Astrocyte (in vitro differentiated cells and primary cell): ENCODE measurements at regions not wholly inside any gene's neighbourhood (a gene's known extent, or its start where the extent isn't known, plus 50 kb on each side); places are given as distances from the start of the nearest gene placed in this dataset.

ENCODE experiments used
- CTCF ChIP-seq: IDR thresholded peaks from 2 replicates; pipeline ENCODE4 v1.5.1; 2011; ENCODE audit warnings: low read depth, mild to moderate bottlenecking, inconsistent platforms, low read length, moderate library complexity; ENCODE audit not compliant: insufficient read depth
- EZH2 ChIP-seq: IDR thresholded peaks from 2 replicates; pipeline ENCODE4 v1.6.1; 2012; ENCODE audit warnings: mild to moderate bottlenecking, low read length, inconsistent platforms; ENCODE audit not compliant: insufficient read depth

- TF ChIP-seq CTCF (no peak), EZH2 (no peak)
These were observed 256.5 kb downstream of the OSR1 start for GRCh38 chr2:19101968-19102367.
